Liver (tissue), 8 donors: ENCODE measurements at regions not wholly inside any gene's neighbourhood (a gene's known extent, or its start where the extent isn't known, plus 50 kb on each side); places are given as distances from the start of the nearest gene placed in this dataset.

Experiments used
- DNase-seq: peaks from one replicate; pipeline ENCODE4 v3.0.0-alpha.2; 2017; ENCODE audit warnings: low spot score
- H3K27ac ChIP-seq, 2 donors: one replicate each; pipeline ENCODE4 v1.7.0; 2013; ENCODE audit warnings: inconsistent platforms in 2 of 2, low read length in 2 of 2, control low read depth in 1 of 2, low read depth in 1 of 2, mild to moderate bottlenecking in 1 of 2
- H3K27me3 ChIP-seq, 4 donors: one replicate each; pipeline versions ENCODE4 v1.6.1 to v1.7.0; 2013; ENCODE audit warnings: low read length in 3 of 4, inconsistent platforms in 1 of 4, mild to moderate bottlenecking in 1 of 4, moderate library complexity in 1 of 4; ENCODE audit not compliant: control insufficient read depth in 4 of 4, insufficient read depth in 4 of 4
- H3K36me3 ChIP-seq, 4 donors: one replicate each; pipeline versions ENCODE4 v1.6.1 to v1.7.0; 2013; ENCODE audit warnings: low read length in 3 of 4, mild to moderate bottlenecking in 3 of 4, low read depth in 1 of 4, moderate library complexity in 1 of 4; ENCODE audit not compliant: control insufficient read depth in 4 of 4, insufficient read depth in 3 of 4
- H3K4me1 ChIP-seq, 4 donors: one replicate each; pipeline versions ENCODE4 v1.6.1 to v1.7.0; 2013; ENCODE audit warnings: low read length in 3 of 4, mild to moderate bottlenecking in 3 of 4, moderate library complexity in 1 of 4; ENCODE audit not compliant: control insufficient read depth in 4 of 4, insufficient read depth in 4 of 4
- H3K4me3 ChIP-seq, 3 donors: one replicate each; pipeline versions ENCODE4 v1.6.1 to v1.7.0; 2013; ENCODE audit warnings: low read length in 3 of 3, control low read depth in 1 of 3, low read depth in 1 of 3, mild to moderate bottlenecking in 1 of 3
- H3K9ac ChIP-seq, 2 donors: one replicate each; pipeline ENCODE4 v1.7.0; 2013; ENCODE audit warnings: low read length in 2 of 2, mild to moderate bottlenecking in 2 of 2, moderate library complexity in 2 of 2, control low read depth in 1 of 2, low read depth in 1 of 2
- H3K9me3 ChIP-seq, 4 donors: one replicate each; pipeline versions ENCODE4 v1.6.1 to v1.7.0; 2013; ENCODE audit warnings: low read length in 3 of 4; ENCODE audit not compliant: control insufficient read depth in 4 of 4
- EGR1 ChIP-seq, 2 donors: IDR thresholded peaks; 2 replicates each; pipeline ENCODE4 v1.6.1; 2016 to 2018; ENCODE audit warnings: antibody characterized with exemption in 2 of 2, low read depth in 2 of 2
- FOXA1 ChIP-seq: IDR thresholded peaks from 2 replicates; pipeline ENCODE4 v1.6.1; 2016; ENCODE audit warnings: antibody characterized with exemption
- GABPA ChIP-seq, 2 donors: IDR thresholded peaks in 1 of 2; conservative IDR thresholded peaks in 1 of 2; 2 replicates each; pipeline ENCODE4 v1.6.1; 2016; ENCODE audit warnings: antibody characterized with exemption in 2 of 2, mild to moderate bottlenecking in 1 of 2, moderate library complexity in 1 of 2
- HNF4G ChIP-seq: IDR thresholded peaks from 2 replicates; pipeline ENCODE4 v1.6.1; 2016; ENCODE audit warnings: antibody characterized with exemption
- JUND ChIP-seq, 2 donors: IDR thresholded peaks; 2 replicates each; pipeline ENCODE4 v1.6.1; 2016; ENCODE audit warnings: antibody characterized with exemption in 2 of 2
- NR2F2 ChIP-seq: IDR thresholded peaks from 2 replicates; pipeline ENCODE4 v1.6.1; 2016; ENCODE audit warnings: antibody characterized with exemption
- RAD21 ChIP-seq, 2 donors: IDR thresholded peaks; 2 replicates each; pipeline ENCODE4 v1.6.1; 2016; ENCODE audit warnings: antibody characterized with exemption in 2 of 2, mild to moderate bottlenecking in 2 of 2
- SP1 ChIP-seq: IDR thresholded peaks from 2 replicates; pipeline ENCODE4 v1.6.1; 2018; ENCODE audit warnings: antibody characterized with exemption, mild to moderate bottlenecking
- WGBS: extraction: QIAGEN DNeasy Blood & Tissue Kit; methylation state at CpG from one replicate; pipeline ENCODE4 v1.1.7; 2013; 5-methylcytosine and 5-hydroxymethylcytosine counted together
- TF ChIP-seq, protein P1 (sequence below): IDR thresholded peaks from 2 replicates; pipeline ENCODE4 v1.6.1; 2016; ENCODE audit warnings: antibody characterized with exemption, mild to moderate bottlenecking
- TF ChIP-seq, protein P2 (sequence below): fragments of 150-350 bp; IDR thresholded peaks from 2 replicates; pipeline ENCODE4 v1.5.1; 2017; ENCODE audit warnings: improper control_type of control experiment, low read depth, low read length; ENCODE audit not compliant: missing input control
- TF ChIP-seq, protein P3 (sequence below): IDR thresholded peaks from 2 replicates; pipeline ENCODE4 v1.6.1; 2016; ENCODE audit warnings: antibody characterized with exemption
- TF ChIP-seq, protein P4 (sequence below): IDR thresholded peaks from 2 replicates; pipeline ENCODE4 v1.6.1; 2016; ENCODE audit warnings: antibody characterized with exemption
- donor health status: healthy.
- donor health status: healthy.
- donor health status: healthy.
- donor health status: healthy.
- donor health status: healthy.

DNA sequence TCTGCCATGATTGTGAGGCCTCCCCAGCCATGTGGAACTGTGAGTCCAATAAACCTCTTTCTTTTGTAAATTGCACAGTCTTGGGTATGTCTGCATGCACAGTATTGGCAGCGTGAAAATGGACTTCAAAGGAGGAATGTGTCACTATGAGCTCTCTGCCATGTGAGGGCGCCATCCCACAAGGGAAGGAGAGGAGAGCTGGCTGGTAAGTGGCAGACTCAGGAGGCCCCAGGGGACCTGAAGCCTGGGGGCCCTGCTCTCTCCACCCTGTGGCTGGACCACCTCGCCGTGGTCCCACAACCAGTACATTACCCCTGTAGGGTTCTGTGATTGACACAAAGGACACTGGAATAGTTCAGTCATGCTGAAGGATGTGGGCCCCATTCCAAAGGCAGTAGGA, 122.1 kb downstream of the RPIA start:
- Histone ChIP-seq H3K4me1 (no peaks in the 10 kb centered on the region), H3K27ac (no peak overlapping the region), H3K9me3 (peaks cover 0 to 3% (median 0%) of the 10 kb centered on the region in 4 donors), H3K27me3 (no peaks in the 10 kb centered on the region), H3K36me3 (no peaks in the 10 kb centered on the region), H3K9ac (no peak overlapping the region), H3K4me3 (no peak overlapping the region)
- 82% methylated on average over 4 of the region's 4 CpGs for WGBS
- no peak for DNase-seq
- TF ChIP-seq, protein P1, sequence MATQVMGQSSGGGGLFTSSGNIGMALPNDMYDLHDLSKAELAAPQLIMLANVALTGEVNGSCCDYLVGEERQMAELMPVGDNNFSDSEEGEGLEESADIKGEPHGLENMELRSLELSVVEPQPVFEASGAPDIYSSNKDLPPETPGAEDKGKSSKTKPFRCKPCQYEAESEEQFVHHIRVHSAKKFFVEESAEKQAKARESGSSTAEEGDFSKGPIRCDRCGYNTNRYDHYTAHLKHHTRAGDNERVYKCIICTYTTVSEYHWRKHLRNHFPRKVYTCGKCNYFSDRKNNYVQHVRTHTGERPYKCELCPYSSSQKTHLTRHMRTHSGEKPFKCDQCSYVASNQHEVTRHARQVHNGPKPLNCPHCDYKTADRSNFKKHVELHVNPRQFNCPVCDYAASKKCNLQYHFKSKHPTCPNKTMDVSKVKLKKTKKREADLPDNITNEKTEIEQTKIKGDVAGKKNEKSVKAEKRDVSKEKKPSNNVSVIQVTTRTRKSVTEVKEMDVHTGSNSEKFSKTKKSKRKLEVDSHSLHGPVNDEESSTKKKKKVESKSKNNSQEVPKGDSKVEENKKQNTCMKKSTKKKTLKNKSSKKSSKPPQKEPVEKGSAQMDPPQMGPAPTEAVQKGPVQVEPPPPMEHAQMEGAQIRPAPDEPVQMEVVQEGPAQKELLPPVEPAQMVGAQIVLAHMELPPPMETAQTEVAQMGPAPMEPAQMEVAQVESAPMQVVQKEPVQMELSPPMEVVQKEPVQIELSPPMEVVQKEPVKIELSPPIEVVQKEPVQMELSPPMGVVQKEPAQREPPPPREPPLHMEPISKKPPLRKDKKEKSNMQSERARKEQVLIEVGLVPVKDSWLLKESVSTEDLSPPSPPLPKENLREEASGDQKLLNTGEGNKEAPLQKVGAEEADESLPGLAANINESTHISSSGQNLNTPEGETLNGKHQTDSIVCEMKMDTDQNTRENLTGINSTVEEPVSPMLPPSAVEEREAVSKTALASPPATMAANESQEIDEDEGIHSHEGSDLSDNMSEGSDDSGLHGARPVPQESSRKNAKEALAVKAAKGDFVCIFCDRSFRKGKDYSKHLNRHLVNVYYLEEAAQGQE, result no peak
- no peak for TF ChIP-seq SP1
- TF ChIP-seq, protein P2, sequence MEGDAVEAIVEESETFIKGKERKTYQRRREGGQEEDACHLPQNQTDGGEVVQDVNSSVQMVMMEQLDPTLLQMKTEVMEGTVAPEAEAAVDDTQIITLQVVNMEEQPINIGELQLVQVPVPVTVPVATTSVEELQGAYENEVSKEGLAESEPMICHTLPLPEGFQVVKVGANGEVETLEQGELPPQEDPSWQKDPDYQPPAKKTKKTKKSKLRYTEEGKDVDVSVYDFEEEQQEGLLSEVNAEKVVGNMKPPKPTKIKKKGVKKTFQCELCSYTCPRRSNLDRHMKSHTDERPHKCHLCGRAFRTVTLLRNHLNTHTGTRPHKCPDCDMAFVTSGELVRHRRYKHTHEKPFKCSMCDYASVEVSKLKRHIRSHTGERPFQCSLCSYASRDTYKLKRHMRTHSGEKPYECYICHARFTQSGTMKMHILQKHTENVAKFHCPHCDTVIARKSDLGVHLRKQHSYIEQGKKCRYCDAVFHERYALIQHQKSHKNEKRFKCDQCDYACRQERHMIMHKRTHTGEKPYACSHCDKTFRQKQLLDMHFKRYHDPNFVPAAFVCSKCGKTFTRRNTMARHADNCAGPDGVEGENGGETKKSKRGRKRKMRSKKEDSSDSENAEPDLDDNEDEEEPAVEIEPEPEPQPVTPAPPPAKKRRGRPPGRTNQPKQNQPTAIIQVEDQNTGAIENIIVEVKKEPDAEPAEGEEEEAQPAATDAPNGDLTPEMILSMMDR, result no peak
- TF ChIP-seq, protein P3, sequence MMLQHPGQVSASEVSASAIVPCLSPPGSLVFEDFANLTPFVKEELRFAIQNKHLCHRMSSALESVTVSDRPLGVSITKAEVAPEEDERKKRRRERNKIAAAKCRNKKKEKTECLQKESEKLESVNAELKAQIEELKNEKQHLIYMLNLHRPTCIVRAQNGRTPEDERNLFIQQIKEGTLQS, result no peak
- TF ChIP-seq EGR1 (IDR thresholded peaks at IDR 0.05; ENCODE audit: low read depth in 2 of 2), result no peak

DNA sequence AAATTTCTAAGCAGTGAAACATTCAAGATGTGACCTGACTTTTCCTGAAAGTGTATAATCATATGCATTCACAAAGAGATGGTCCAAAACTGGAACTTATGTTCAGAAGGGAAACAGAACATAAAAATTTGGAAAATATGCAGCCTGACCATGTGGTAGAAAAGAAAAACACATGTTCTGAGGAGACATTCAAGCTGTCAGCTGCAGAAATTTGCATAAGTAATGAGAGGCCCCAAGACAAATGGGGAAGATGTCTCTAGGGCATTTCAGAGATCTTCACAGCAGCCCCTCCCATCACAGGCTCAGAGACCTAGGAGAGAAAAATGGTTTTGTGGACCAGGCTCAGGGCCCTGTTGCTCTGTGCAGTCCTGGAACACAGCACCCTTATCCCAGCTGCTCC, 123.8 kb downstream of the RPIA start:
- Histone ChIP-seq H3K9me3 (peaks cover 0 to 3% (median 0%) of the 10 kb centered on the region in 4 donors), H3K4me3 (no peak overlapping the region), H3K36me3 (no peaks in the 10 kb centered on the region), H3K27ac (no peak overlapping the region), H3K9ac (no peak overlapping the region), H3K4me1 (no peaks in the 10 kb centered on the region), H3K27me3 (no peaks in the 10 kb centered on the region)
- no peak for TF ChIP-seq HNF4G
- no peak for TF ChIP-seq JUND (IDR thresholded peaks at IDR 0.05)
- TF ChIP-seq, protein P3, result no peak
- TF ChIP-seq NR2F2, result no peak
- no peak for TF ChIP-seq RAD21 (IDR thresholded peaks at IDR 0.05)
- no peak for TF ChIP-seq FOXA1
- TF ChIP-seq GABPA (IDR thresholded peaks at IDR 0.05 in 1 of 2, conservative IDR thresholded peaks at IDR 0.05 in 1 of 2), result no peak
- TF ChIP-seq, protein P4, sequence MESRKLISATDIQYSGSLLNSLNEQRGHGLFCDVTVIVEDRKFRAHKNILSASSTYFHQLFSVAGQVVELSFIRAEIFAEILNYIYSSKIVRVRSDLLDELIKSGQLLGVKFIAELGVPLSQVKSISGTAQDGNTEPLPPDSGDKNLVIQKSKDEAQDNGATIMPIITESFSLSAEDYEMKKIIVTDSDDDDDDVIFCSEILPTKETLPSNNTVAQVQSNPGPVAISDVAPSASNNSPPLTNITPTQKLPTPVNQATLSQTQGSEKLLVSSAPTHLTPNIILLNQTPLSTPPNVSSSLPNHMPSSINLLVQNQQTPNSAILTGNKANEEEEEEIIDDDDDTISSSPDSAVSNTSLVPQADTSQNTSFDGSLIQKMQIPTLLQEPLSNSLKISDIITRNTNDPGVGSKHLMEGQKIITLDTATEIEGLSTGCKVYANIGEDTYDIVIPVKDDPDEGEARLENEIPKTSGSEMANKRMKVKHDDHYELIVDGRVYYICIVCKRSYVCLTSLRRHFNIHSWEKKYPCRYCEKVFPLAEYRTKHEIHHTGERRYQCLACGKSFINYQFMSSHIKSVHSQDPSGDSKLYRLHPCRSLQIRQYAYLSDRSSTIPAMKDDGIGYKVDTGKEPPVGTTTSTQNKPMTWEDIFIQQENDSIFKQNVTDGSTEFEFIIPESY, result no peak
- no peak for DNase-seq
